ENCODE measurements at regions not wholly inside any gene's neighbourhood (a gene's known extent, or its start where the extent isn't known, plus 50 kb on each side); places are given as distances from the start of the nearest gene placed in this dataset.

DNA sequence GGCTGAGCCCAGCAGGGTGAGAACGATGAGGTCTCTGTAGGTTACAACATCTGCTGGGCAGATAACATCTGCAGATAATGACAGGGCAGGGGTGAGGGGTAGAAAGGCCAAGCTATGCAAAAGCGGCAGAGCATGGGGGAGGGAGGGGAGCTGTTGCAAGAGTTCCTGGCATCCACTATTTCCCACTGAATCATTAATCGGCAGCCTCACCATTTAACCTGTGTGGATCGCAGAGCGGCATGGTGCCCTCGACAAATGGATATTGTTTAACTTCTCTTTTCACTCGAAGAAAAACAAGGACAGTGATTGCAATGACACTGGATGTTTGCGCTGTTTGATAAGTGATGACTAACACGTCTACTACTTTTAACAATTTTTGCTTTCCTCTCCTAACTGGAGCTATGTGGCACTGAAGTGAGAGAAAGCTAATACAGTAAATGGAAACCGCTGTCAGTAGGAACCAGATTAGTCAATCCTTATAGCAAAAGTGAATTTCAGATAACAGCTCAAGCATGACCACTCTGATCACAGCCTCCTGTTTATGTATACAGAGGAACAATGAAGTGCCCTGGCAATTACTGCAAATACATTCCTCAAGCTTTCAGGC is 381.5 kb downstream of the TFAP2A start:
- TF ChIP-seq GATA2 (IDR thresholded peaks at IDR 0.05; ENCODE audit: low read depth, low read length), result no peak
- no peak for TF ChIP-seq GATA3 (IDR thresholded peaks at IDR 0.05; ENCODE audit: low read depth, low read length)

All from SH-SY5Y (cell line).